ENCODE measurements at regions not wholly inside any gene's neighbourhood (a gene's known extent, or its start where the extent isn't known, plus 50 kb on each side); places are given as distances from the start of the nearest gene placed in this dataset.

GRCh38 chr5:107263387-107264018, 407.2 kb downstream of the EFNA5 start:
- no peak for TF ChIP-seq CTCF (conservative IDR thresholded peaks at IDR 0.05; ENCODE audit: low read depth, low read length)
- TF ChIP-seq EZH2 (IDR thresholded peaks at IDR 0.05; ENCODE audit: borderline replicate concordance, low read depth, low read length, poor library complexity, severe bottlenecking) = no peak

Measured in A673 (cell line).